H9 (cell line): ENCODE measurements at regions not wholly inside any gene's neighbourhood (a gene's known extent, or its start where the extent isn't known, plus 50 kb on each side); places are given as distances from the start of the nearest gene placed in this dataset.

Experiments
- DNase-seq: peaks from one replicate; pipeline ENCODE4 v3.0.0-alpha.2; 2017
- H2AFZ ChIP-seq: one replicate; pipeline ENCODE4 v1.6.1; 2013; ENCODE audit warnings: mild to moderate bottlenecking, low read length, control low read depth, moderate library complexity
- H2AK5ac ChIP-seq: 2 replicates; pipeline ENCODE4 v1.6.1; 2013; ENCODE audit warnings: low read length, control low read depth, mixed read lengths; ENCODE audit not compliant: insufficient read length
- H2BK120ac ChIP-seq: one replicate; pipeline ENCODE4 v1.6.1; 2013; ENCODE audit warnings: low read depth, mild to moderate bottlenecking, low read length, control low read depth, inconsistent platforms; ENCODE audit not compliant: poor library complexity, severe bottlenecking
- H2BK12ac ChIP-seq: 2 replicates; pipeline ENCODE4 v1.6.1; 2013; ENCODE audit warnings: low read length, control low read depth, mixed read lengths, low read depth; ENCODE audit not compliant: insufficient read length
- H2BK15ac ChIP-seq: 2 replicates; pipeline ENCODE4 v1.6.1; 2013; ENCODE audit warnings: low read depth, low read length, control low read depth
- H2BK20ac ChIP-seq: one replicate; pipeline ENCODE4 v1.6.1; 2013; ENCODE audit warnings: low read depth, mild to moderate bottlenecking, low read length, control low read depth, inconsistent platforms; ENCODE audit not compliant: poor library complexity, severe bottlenecking
- H2BK5ac ChIP-seq: 2 replicates; pipeline ENCODE4 v1.6.1; 2013; ENCODE audit warnings: low read length, control low read depth, mixed read lengths; ENCODE audit not compliant: insufficient read length
- H3K14ac ChIP-seq: 2 replicates; pipeline ENCODE4 v1.6.1; 2013; ENCODE audit warnings: low read length, control low read depth; ENCODE audit not compliant: insufficient read depth
- H3K18ac ChIP-seq: 2 replicates; pipeline ENCODE4 v1.6.1; 2013; ENCODE audit warnings: low read depth, mild to moderate bottlenecking, mixed read lengths, low read length, control low read depth; ENCODE audit not compliant: insufficient read length
- H3K23ac ChIP-seq: 2 replicates; pipeline ENCODE4 v1.6.1; 2013; ENCODE audit warnings: low read length, control low read depth, mixed read lengths, low read depth; ENCODE audit not compliant: insufficient read length
- H3K23me2 ChIP-seq: 2 replicates; pipeline ENCODE4 v1.6.1; 2013; ENCODE audit warnings: low read depth, mild to moderate bottlenecking, mixed read lengths, low read length, control low read depth; ENCODE audit not compliant: insufficient read length, poor library complexity, severe bottlenecking
- H3K27ac ChIP-seq: 2 replicates; pipeline ENCODE4 v1.5.1; 2013; ENCODE audit warnings: low read length, control low read depth, mixed read lengths, low read depth; ENCODE audit not compliant: insufficient read length
- H3K27me3 ChIP-seq: 2 replicates; pipeline ENCODE4 v1.6.1; 2013; ENCODE audit warnings: low read length, control low read depth, inconsistent platforms; ENCODE audit not compliant: insufficient read depth
- H3K4ac ChIP-seq: 2 replicates; pipeline ENCODE4 v1.6.1; 2013; ENCODE audit warnings: low read depth, mild to moderate bottlenecking, control low read depth, inconsistent platforms, low read length, moderate library complexity
- H3K4me1 ChIP-seq: 2 replicates; pipeline ENCODE4 v1.6.1; 2013; ENCODE audit warnings: low read length, control low read depth, inconsistent platforms; ENCODE audit not compliant: insufficient read depth
- H3K4me2 ChIP-seq: 2 replicates; pipeline ENCODE4 v1.6.1; 2013; ENCODE audit warnings: low read length, control low read depth, mixed read lengths; ENCODE audit not compliant: insufficient read length, insufficient read depth
- H3K56ac ChIP-seq: 2 replicates; pipeline ENCODE4 v1.6.1; 2013; ENCODE audit warnings: low read depth, mild to moderate bottlenecking, mixed read lengths, low read length, control low read depth; ENCODE audit not compliant: insufficient read length
- H3K79me1 ChIP-seq: 2 replicates; pipeline ENCODE4 v1.6.1; 2013; ENCODE audit warnings: low read depth, mild to moderate bottlenecking, moderate library complexity, low read length, control low read depth, inconsistent platforms; ENCODE audit not compliant: insufficient read depth, poor library complexity, severe bottlenecking
- H3K79me2 ChIP-seq: 2 replicates; pipeline ENCODE4 v1.6.1; 2013; ENCODE audit warnings: low read length, control low read depth, inconsistent platforms; ENCODE audit not compliant: insufficient read depth
- H3K9ac ChIP-seq: 2 replicates; pipeline ENCODE4 v1.6.1; 2013; ENCODE audit warnings: low read length, control low read depth, mixed read lengths; ENCODE audit not compliant: insufficient read length; ENCODE audit errors: extremely low read depth
- H3K9me3 ChIP-seq: one replicate; pipeline ENCODE4 v1.6.1; 2013; ENCODE audit warnings: low read depth, low read length, inconsistent platforms; ENCODE audit not compliant: control insufficient read depth
- H3T11ph ChIP-seq: one replicate; pipeline ENCODE4 v1.6.1; 2013; ENCODE audit warnings: mild to moderate bottlenecking, low read length, control low read depth, inconsistent platforms
- H4K20me1 ChIP-seq: one replicate; pipeline ENCODE4 v1.6.1; 2013; ENCODE audit not compliant: control insufficient read depth, insufficient read length, insufficient read depth
- H4K5ac ChIP-seq: 2 replicates; pipeline ENCODE4 v1.6.1; 2013; ENCODE audit warnings: low read depth, mild to moderate bottlenecking, mixed read lengths, low read length, control low read depth; ENCODE audit not compliant: insufficient read length
- H4K8ac ChIP-seq: replicated peaks from 2 replicates; pipeline ENCODE4 v1.6.1; 2013; ENCODE audit warnings: low read length, control low read depth, mixed read lengths, low read depth; ENCODE audit not compliant: insufficient read length
- H4K91ac ChIP-seq: 2 replicates; pipeline ENCODE4 v1.6.1; 2013; ENCODE audit warnings: low read depth, mild to moderate bottlenecking, moderate library complexity, mixed read lengths, low read length, control low read depth; ENCODE audit not compliant: insufficient read length
- H3K27ac Mint-ChIP-seq, 3 experiments: 2 replicates in 2 of 3; 3 replicates in 1 of 3; pipeline ENCODE4 v1.8.0; 2020 to 2021; ENCODE audit warnings: mixed read lengths in 3 of 3, mild to moderate bottlenecking in 1 of 3, moderate library complexity in 1 of 3
- H3K27me3 Mint-ChIP-seq: 2 replicates; pipeline ENCODE4 v1.8.0; 2021; ENCODE audit warnings: low read depth, mild to moderate bottlenecking, moderate library complexity, mixed read lengths
- H3K36me3 Mint-ChIP-seq, 3 experiments: 2 replicates in 2 of 3; 3 replicates in 1 of 3; pipeline ENCODE4 v1.8.0; 2020 to 2021; ENCODE audit warnings: low read depth in 3 of 3, mixed read lengths in 3 of 3; ENCODE audit not compliant: insufficient read depth in 1 of 3
- H3K4me1 Mint-ChIP-seq, 2 experiments: 2 replicates each; pipeline ENCODE4 v1.8.0; 2020; ENCODE audit warnings: mixed read lengths in 2 of 2
- H3K4me3 Mint-ChIP-seq, 2 experiments: 2 replicates in 1 of 2; 3 replicates in 1 of 2; pipeline ENCODE4 v1.8.0; 2020 to 2021; ENCODE audit warnings: mild to moderate bottlenecking in 2 of 2, mixed read lengths in 2 of 2, moderate library complexity in 1 of 2
- H3K9me3 Mint-ChIP-seq, 2 experiments: 2 replicates in 1 of 2; 3 replicates in 1 of 2; pipeline ENCODE4 v1.8.0; 2020; ENCODE audit warnings: mild to moderate bottlenecking in 2 of 2, mixed read lengths in 2 of 2, moderate library complexity in 1 of 2
- CTCF ChIP-seq: fragments of 200-600 bp; sonication (generic); conservative IDR thresholded peaks from 3 replicates; pipeline ENCODE4 v1.8.0; 2021; ENCODE audit warnings: antibody characterized with exemption, mild to moderate bottlenecking
- WGBS: extraction: QIAGEN DNeasy Blood & Tissue Kit; methylation state at CpG from one replicate; pipeline ENCODE4 v1.1.7; 2013; ENCODE audit warnings: missing lambda C conversion rate, low lambda C conversion rate, mixed read lengths; ENCODE audit not compliant: insufficient read length; ENCODE audit errors: extremely low coverage; 5-methylcytosine and 5-hydroxymethylcytosine counted together

- Histone ChIP-seq H3K4me2 (no peak overlapping the region), H3K9me3 (peaks cover 28% of the 10 kb centered on the region), H4K91ac (no peak overlapping the region), H2BK120ac (no peak overlapping the region), H3K23me2 (no peaks in the 10 kb centered on the region), H3K79me2 (0 out of 2 replicates have a peak, but pooled peaks cover 2% of the 10 kb centered on the region), H3K56ac (no peak overlapping the region), H2BK5ac (no peak overlapping the region), H2BK15ac (no peak overlapping the region), H2BK20ac (no peak overlapping the region), H2AFZ (no peak overlapping the region), H3K14ac (no peak overlapping the region), H3K79me1 (no peaks in the 10 kb centered on the region), H2AK5ac (no peak overlapping the region), H3K23ac (no peak overlapping the region), H3K27me3 (no peaks in the 10 kb centered on the region), H3T11ph (no peak overlapping the region), H3K27ac (no peak overlapping the region), H3K9ac (no peak overlapping the region), H4K5ac (no peak overlapping the region), H3K18ac (no peak overlapping the region), H2BK12ac (no peak overlapping the region), H3K4me1 (no peaks in the 10 kb centered on the region; the same call in 1 of the 2 replicates), H4K8ac (no peak overlapping the region), H4K20me1 (no peaks in the 10 kb centered on the region), H3K4ac (no peak overlapping the region)
- peaks cover 20 to 24% of the 10 kb centered on the region in 2 experiments for H3K9me3 Mint-ChIP-seq
- peaks cover 22 to 45% (median 32%) of the 10 kb centered on the region in 3 experiments for H3K36me3 Mint-ChIP-seq
- H3K4me1 Mint-ChIP-seq, result peaks cover 16 to 19% of the 10 kb centered on the region in 2 experiments
- WGBS, result no CpG with 5 or more reads among the region's 3 CpGs
- no peaks in the 10 kb centered on the region; the same call in 1 of the 2 replicates for H3K27me3 Mint-ChIP-seq
- DNase-seq, result no peak
- H3K4me3 Mint-ChIP-seq, result no peak overlapping the region
- no peak for TF ChIP-seq CTCF
- peak overlapping the region in 2 of 3 experiments; percentile 14 to 75; a peak in 3 of 7 replicates for H3K27ac Mint-ChIP-seq
Measured at GRCh38 chr9:12956261-12956660, 181.4 kb downstream of the LURAP1L start.
